ENCODE measurements at regions not wholly inside any gene's neighbourhood (a gene's known extent, or its start where the extent isn't known, plus 50 kb on each side); places are given as distances from the start of the nearest gene placed in this dataset.

- DNase-seq, result no peak
These were observed 80.2 kb downstream of the C6orf118 start for GRCh38 chr6:165229216-165229615.

- no peak for DNase-seq
These were observed 81.6 kb downstream of the C6orf118 start for GRCh38 chr6:165227644-165228329.

GRCh38 chr6:165223736-165224135 lies 85.7 kb downstream of the C6orf118 start:
- DNase-seq, result no peak

GRCh38 chr6:165223101-165223500 lies 86.3 kb downstream of the C6orf118 start:
- no peak for DNase-seq

GRCh38 chr6:165222315-165223025 lies 86.9 kb downstream of the C6orf118 start:
- DNase-seq, result no peak

- DNase-seq, result no peak
These were observed 89.4 kb downstream of the C6orf118 start for GRCh38 chr6:165220045-165220444.

- no peak for DNase-seq
These were observed 89.8 kb downstream of the C6orf118 start for GRCh38 chr6:165219629-165220028.

- DNase-seq, result no peak
These were observed 90.6 kb downstream of the C6orf118 start for GRCh38 chr6:165218829-165219228.

GRCh38 chr6:165206798-165207197 lies 102.6 kb downstream of the C6orf118 start:
- no peak for DNase-seq

- no peak for DNase-seq
These were observed 103.8 kb downstream of the C6orf118 start for GRCh38 chr6:165205632-165206031.

- DNase-seq, result no peak
These were observed 104.4 kb downstream of the C6orf118 start for GRCh38 chr6:165204807-165205545.

- no peak for DNase-seq
These were observed 109.2 kb downstream of the C6orf118 start for GRCh38 chr6:165200178-165200577.

- no peak for DNase-seq
These were observed 117.9 kb downstream of the C6orf118 start for GRCh38 chr6:165191461-165191860.

GRCh38 chr6:165186441-165187205 lies 122.8 kb downstream of the C6orf118 start:
- no peak for DNase-seq

- no peak for DNase-seq
These were observed 123.4 kb downstream of the C6orf118 start for GRCh38 chr6:165186041-165186440.

GRCh38 chr6:165184192-165184979 lies 125.0 kb downstream of the C6orf118 start:
- DNase-seq, result no peak

GRCh38 chr6:165183496-165184140 lies 125.8 kb downstream of the C6orf118 start:
- DNase-seq, result no peak

- DNase-seq, result no peak
These were observed 126.3 kb downstream of the C6orf118 start for GRCh38 chr6:165183071-165183470.

GRCh38 chr6:165181951-165182414 lies 127.4 kb downstream of the C6orf118 start:
- DNase-seq, result no peak

- DNase-seq, result no peak
These were observed 131.3 kb downstream of the C6orf118 start for GRCh38 chr6:165178056-165178455.

- no peak for DNase-seq
These were observed 135.9 kb downstream of the C6orf118 start for GRCh38 chr6:165173484-165173883.

GRCh38 chr6:165167861-165168260 lies 141.5 kb downstream of the C6orf118 start:
- no peak for DNase-seq
